ENCODE measurements at regions not wholly inside any gene's neighbourhood (a gene's known extent, or its start where the extent isn't known, plus 50 kb on each side); places are given as distances from the start of the nearest gene placed in this dataset.

DNA sequence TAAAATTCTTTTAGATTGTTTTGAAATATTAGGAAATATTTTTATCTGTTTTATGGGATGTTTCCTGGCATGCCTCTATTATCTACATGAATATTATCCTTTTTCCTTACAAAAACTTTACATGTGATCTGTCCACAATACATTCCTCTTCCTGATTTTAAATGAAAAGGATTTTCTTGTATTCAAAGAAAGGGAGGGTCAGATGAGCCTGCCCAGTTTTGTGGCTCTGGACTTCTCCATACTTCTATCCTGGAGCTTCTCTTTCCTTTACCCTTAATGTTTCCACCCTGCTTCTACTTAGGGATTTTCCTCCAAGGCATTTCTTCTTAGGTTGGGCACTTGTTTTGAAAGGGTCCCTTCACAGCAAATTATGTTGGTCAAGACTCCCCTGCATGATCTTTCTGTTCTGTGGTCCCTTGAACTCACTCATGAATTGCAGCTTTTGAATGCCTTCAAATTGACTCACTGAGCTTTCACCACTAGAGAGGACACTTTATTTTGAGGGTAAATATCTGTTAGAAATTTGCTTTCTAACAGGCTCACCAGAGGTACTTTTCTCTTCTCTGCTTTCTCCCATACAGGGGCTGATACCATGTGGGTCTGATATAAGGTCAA, 104.9 kb downstream of the CENPW start:
- Histone ChIP-seq H3K9me3 (replicated peaks; ENCODE audit: insufficient read depth, low read length) (no peaks in the 10 kb centered on the region), H2AFZ (ENCODE audit: low read length) (no peak overlapping the region), H3K4me3 (ENCODE audit: low read length) (no peak overlapping the region), H3K4me1 (ENCODE audit: low read length) (no peaks in the 10 kb centered on the region), H3K9me2 (replicated peaks; ENCODE audit: insufficient read depth, low read length) (no peaks in the 10 kb centered on the region), H3K27ac (ENCODE audit: low read length) (no peak overlapping the region), H3K79me2 (ENCODE audit: low read length) (no peaks in the 10 kb centered on the region), H3K9ac (ENCODE audit: low read length) (no peak overlapping the region), H3K36me3 (replicated peaks; ENCODE audit: insufficient read depth, low read length) (no peaks in the 10 kb centered on the region), H3K27me3 (replicated peaks; ENCODE audit: insufficient read depth, low read length) (no peaks in the 10 kb centered on the region), H3K4me2 (ENCODE audit: low read depth, low read length) (no peak overlapping the region), H3F3A (ENCODE audit: insufficient read depth, low read length) (no peaks in the 10 kb centered on the region), H4K20me1 (ENCODE audit: insufficient read depth, low read length) (no peaks in the 10 kb centered on the region)
- no peak for DNase-seq
- TF ChIP-seq, protein P1, sequence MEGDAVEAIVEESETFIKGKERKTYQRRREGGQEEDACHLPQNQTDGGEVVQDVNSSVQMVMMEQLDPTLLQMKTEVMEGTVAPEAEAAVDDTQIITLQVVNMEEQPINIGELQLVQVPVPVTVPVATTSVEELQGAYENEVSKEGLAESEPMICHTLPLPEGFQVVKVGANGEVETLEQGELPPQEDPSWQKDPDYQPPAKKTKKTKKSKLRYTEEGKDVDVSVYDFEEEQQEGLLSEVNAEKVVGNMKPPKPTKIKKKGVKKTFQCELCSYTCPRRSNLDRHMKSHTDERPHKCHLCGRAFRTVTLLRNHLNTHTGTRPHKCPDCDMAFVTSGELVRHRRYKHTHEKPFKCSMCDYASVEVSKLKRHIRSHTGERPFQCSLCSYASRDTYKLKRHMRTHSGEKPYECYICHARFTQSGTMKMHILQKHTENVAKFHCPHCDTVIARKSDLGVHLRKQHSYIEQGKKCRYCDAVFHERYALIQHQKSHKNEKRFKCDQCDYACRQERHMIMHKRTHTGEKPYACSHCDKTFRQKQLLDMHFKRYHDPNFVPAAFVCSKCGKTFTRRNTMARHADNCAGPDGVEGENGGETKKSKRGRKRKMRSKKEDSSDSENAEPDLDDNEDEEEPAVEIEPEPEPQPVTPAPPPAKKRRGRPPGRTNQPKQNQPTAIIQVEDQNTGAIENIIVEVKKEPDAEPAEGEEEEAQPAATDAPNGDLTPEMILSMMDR (IDR thresholded peaks at IDR 0.05; ENCODE audit: low read length), result no peak

DNA sequence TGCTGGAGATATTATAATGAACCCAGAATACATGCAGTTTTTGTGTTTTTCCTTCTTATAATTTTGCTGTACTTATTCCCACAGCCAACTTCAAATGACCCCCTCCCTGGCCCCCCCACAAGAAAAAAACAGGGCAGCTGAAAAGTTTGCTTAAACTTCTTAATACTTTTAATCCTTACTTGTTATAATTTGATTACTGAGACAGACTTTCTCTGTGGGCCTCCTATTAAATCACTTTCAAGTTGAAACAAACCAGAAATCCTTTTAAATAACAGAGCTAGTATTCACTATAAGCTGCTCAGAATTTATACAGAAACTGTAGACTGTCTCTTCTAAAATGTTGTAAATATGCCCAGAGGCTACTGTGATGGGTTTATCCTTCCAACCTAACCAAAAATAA, 106.3 kb downstream of the CENPW start:
- Histone ChIP-seq H3K4me2 (ENCODE audit: low read depth, low read length) (no peak overlapping the region), H4K20me1 (ENCODE audit: insufficient read depth, low read length) (no peaks in the 10 kb centered on the region), H3K9me3 (replicated peaks; ENCODE audit: insufficient read depth, low read length) (no peaks in the 10 kb centered on the region), H2AFZ (ENCODE audit: low read length) (no peak overlapping the region), H3K9ac (ENCODE audit: low read length) (no peak overlapping the region), H3F3A (ENCODE audit: insufficient read depth, low read length) (no peaks in the 10 kb centered on the region), H3K9me2 (replicated peaks; ENCODE audit: insufficient read depth, low read length) (no peaks in the 10 kb centered on the region), H3K4me3 (ENCODE audit: low read length) (no peak overlapping the region), H3K36me3 (replicated peaks; ENCODE audit: insufficient read depth, low read length) (no peaks in the 10 kb centered on the region), H3K27me3 (replicated peaks; ENCODE audit: insufficient read depth, low read length) (no peaks in the 10 kb centered on the region), H3K79me2 (ENCODE audit: low read length) (no peaks in the 10 kb centered on the region), H3K4me1 (ENCODE audit: low read length) (no peaks in the 10 kb centered on the region), H3K27ac (ENCODE audit: low read length) (no peak overlapping the region)
- TF ChIP-seq, protein P1 (IDR thresholded peaks at IDR 0.05; ENCODE audit: low read length), result no peak
- TF ChIP-seq EZH2 (optimal IDR thresholded peaks at IDR 0.05; ENCODE audit: low read depth, low read length), result no peak
- no peak for TF ChIP-seq EZH2phosphoT487 (IDR thresholded peaks at IDR 0.05; ENCODE audit: low read length)
- no peak for DNase-seq

DNA sequence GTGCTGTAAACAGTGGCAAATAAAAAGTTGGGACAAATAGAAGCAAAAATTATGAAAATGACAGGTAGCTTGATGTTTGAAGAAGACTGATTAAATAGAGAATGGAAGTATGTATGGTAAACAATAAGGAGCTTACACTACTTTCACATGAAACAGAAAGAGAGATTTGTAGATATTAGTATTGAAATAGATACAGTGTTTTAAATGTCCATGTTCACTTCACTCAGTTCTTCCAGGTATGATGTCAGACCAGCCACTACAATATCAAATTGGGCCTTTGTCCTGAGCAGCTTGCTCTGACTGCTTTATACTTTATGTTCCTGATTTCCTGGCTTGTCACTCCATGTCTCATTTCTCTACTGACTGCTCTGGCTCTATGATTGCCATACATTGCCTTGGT, 107.5 kb downstream of the CENPW start:
- TF ChIP-seq, protein P1 (IDR thresholded peaks at IDR 0.05; ENCODE audit: low read length), result no peak
- TF ChIP-seq EZH2phosphoT487 (IDR thresholded peaks at IDR 0.05; ENCODE audit: low read length) (no peak), EZH2 (optimal IDR thresholded peaks at IDR 0.05; ENCODE audit: low read depth, low read length) (no peak)
- Histone ChIP-seq H3K36me3 (replicated peaks; ENCODE audit: insufficient read depth, low read length) (no peaks in the 10 kb centered on the region), H4K20me1 (ENCODE audit: insufficient read depth, low read length) (no peaks in the 10 kb centered on the region), H3F3A (ENCODE audit: insufficient read depth, low read length) (no peaks in the 10 kb centered on the region), H3K9me2 (replicated peaks; ENCODE audit: insufficient read depth, low read length) (no peaks in the 10 kb centered on the region), H3K9ac (ENCODE audit: low read length) (no peak overlapping the region), H3K27me3 (replicated peaks; ENCODE audit: insufficient read depth, low read length) (no peaks in the 10 kb centered on the region), H3K79me2 (ENCODE audit: low read length) (no peaks in the 10 kb centered on the region), H3K9me3 (replicated peaks; ENCODE audit: insufficient read depth, low read length) (no peaks in the 10 kb centered on the region), H3K4me1 (ENCODE audit: low read length) (no peaks in the 10 kb centered on the region), H3K27ac (ENCODE audit: low read length) (no peak overlapping the region), H3K4me3 (ENCODE audit: low read length) (no peak overlapping the region), H3K4me2 (ENCODE audit: low read depth, low read length) (no peak overlapping the region), H2AFZ (ENCODE audit: low read length) (no peak overlapping the region)
- no peak for DNase-seq
